ENCODE measurements at regions not wholly inside any gene's neighbourhood (a gene's known extent, or its start where the extent isn't known, plus 50 kb on each side); places are given as distances from the start of the nearest gene placed in this dataset.

DNA sequence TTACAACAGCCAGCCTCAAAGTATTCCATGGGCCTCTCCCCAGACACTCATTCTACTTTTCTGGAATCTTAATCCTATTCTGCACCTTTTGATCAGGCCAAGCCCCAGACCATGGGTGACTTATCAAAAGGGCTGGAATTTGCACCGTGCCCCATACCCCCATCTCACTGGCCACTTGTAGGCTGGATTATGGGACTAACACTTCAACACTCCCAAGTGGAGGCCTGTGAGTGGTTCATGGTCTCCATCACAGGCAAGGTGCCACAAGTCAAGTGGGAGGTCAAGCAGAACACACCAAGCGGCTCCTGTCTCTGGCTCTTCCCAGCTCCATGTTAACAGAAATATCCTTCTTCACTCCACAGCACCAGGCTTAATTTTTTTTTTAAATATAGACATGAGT is 212.3 kb upstream of the HEY2 start:
- DNase-seq, result no peak

DNA sequence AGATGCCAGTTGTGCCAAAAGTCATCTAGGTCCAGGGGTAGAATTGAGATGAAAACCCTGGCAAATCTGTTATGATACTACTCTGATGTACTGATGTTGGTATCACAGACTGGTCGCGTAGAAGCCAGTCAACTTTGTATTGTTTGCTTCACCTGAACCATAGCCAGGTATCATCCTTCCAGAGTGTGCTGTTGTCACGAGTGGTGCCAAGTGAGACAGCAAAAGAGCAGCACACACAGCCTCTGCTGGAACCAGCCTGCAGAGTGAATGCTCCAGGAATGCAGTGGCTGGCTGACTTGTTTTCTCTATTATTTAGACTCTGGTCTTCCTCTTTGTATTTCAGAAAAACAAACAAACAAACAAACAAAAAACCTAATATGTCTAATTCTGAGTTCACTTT is 209.5 kb upstream of the HEY2 start:
- DNase-seq, result no peak

DNA sequence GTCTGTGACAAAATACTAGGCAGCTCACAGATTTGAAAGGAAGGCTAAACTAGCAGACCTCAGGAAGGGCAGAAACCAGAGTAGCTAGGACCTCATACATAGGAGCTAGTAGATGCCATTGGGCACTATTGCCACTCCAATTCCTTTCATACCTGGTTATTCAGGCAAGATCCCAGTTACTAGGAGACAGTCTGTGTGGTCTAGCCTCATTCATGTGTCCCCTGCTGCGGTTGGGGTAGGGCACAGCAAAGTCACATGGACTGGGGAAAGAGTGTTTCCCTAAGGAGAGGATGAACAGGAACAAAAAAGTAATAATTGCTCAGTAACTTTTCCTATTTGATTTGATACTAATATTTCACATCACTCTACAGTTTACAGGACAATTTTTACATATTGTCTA is 204.6 kb upstream of the HEY2 start:
- no peak for DNase-seq

DNA sequence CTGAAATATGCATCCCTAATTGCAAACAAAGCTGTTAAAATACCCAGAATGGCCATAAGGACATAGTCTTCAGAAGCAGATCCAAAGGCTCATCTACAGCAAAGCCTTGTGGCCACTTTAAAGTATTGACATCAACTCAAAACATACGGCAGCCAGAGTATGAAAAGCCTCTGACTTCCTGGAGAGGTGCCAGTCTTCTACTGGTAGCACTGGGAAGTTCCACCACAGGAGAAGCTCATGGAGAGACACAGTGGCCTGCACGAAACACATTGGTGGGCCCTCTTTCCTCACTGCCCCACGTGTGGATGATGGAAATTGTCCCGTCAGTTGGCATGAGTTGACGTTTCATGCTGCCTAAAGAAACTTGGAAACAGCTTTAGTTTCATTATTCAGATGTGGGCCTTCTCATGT is 202.6 kb upstream of the HEY2 start:
- DNase-seq, result no peak

DNA sequence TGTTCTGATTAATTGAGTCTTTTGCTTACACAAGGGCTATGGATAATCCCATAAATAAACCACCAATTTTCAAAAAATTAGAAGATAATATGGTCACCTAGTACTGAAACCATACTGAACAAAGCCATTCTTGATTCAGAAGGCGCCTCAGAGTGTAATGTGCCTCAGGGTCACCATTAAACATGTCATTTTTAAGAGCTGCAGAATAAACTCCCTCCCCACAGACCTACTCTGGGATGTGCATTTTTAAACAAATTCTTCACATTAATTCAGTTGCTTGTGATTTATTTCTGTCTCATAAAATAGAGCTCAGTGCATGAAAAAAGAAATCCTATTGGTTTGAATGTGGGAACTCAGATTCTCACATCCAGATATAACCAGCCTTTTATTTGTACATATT is 202.1 kb upstream of the HEY2 start:
- no peak for DNase-seq

DNA sequence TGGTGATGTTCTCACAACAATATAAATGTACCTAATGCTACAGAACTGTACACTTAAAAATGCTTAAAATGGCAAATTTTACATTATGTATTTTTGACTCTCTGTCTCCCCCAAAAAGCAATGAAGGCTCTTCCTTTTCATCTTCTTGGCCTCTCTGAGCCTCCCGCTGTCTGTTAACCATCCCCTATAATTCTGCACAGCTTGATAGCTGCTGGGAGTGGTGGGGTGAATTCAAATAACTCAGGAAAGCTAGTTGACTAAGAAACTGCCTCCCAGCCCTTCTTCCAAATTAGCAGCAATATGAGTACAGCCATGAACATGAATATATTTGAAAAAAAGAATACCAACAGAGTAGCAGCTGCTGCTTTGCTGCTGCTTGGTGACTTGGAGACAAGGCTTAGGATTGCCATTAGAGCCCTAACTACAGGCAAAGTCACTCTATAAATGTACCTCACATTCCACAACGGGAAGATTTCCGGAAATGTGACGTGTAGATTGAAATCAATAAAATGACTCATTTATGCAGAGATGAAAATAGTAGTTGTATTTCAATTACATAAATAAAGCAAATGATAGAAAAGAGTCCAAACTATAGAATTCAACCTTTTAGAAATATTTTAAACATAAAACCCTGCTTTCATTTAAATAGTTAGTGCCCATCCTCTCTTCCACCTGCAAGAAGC is 200.1 kb upstream of the HEY2 start:
- DNase-seq, result no peak

DNA sequence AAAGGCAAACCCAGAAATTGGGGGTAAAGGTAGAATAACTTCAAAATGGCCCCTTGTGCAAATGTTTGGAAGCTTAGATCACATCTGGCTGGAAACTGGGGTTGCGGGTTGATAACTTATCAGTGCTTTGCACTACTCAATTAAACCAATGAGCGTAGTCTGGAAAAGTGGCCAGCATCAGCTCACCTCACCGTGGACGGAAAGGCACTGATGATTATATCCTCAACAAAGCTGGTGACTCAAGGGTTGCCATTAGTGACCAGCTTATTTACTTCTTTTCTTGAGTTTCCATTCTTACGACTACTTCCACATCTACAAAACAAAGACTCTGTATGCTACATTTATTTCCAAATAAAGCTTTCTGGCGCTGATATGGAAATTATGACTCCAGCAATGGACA is 198.5 kb upstream of the HEY2 start:
- DNase-seq, result no peak

DNA sequence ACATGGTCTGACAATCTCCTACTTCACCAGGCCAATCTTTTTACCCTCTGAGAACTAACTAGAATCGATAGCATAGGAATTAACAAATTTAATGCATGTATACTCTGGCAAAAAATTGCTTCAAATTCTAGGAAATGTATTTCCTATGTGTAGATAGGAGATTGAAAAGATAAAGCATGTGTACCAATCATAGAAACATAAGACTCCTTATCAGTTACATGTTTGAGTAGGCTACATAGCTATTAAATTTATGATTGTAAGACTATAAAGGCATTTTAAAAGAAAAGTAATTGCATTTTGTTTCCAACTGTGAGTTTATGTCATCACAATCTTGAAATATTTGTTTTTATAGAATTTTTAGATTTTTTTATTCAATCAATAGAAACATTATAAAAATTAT is 196.6 kb upstream of the HEY2 start:
- no peak for DNase-seq

DNA sequence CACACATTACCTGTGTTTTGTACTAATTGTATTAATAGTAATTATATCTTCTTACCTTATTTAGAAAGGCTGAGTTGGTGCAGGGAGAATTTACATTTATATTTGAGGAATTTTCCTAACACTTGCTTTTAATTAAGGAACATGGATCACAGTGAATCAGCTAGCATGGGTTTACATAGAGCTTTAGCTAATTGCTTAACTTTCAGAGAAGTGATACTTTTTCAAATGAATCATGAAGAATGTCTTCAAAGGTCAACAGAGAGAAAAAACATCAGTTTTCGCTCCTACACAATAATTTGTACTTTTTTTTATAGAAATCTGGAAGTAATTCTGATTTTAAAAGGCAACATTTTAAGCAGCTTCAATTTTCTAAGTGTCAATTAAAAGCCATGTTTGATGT is 195.0 kb upstream of the HEY2 start:
- DNase-seq, result no peak

DNA sequence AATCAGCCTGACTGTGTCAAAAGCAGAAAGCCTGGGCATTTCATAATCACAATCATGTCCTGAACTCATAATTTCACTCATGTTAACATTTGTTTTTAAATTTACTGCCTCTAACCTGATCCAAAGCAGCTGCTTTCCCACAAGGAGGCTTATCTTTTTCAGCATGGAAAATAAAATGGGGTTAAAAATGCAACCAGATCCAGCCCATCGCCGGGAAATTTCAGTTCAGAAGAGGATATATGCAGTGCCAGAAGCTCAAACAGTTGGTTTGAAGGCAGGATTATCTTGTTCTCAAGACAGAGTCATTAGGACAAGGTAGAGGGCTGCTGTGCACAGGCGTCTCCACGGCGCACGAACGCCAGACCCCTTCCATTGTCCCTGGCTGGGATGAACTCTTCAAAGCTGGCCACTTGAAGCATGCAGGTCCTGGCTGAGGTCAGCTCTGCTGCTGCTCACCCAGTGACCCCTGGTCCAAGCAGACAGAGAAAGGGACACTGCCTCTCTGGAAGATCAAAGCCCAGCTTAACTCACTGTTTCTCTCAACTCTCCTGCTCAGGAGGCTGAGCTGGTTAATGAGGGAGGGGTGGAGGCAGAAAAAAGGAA is 191.1 kb upstream of the HEY2 start:
- DNase-seq, result no peak

DNA sequence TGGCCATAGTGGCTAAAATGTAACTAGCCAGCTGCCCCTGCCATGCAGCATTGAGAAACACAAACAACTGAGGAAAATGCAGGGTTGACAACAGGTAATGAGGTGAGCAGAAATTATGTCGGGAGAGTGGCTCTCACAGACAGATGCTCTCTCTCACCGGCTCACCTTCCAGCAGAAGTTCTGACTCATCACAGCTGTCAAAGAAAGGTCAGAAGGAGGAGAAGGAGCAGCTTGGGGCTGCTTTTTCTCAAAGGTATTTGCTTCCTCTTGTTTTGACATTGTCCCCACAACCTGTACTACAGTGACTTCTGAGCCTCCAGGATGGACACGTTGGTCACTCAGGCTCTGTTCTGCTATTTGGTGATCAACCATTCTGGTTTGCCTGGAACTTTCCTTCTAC is 190.5 kb upstream of the HEY2 start:
- DNase-seq, result no peak

DNA sequence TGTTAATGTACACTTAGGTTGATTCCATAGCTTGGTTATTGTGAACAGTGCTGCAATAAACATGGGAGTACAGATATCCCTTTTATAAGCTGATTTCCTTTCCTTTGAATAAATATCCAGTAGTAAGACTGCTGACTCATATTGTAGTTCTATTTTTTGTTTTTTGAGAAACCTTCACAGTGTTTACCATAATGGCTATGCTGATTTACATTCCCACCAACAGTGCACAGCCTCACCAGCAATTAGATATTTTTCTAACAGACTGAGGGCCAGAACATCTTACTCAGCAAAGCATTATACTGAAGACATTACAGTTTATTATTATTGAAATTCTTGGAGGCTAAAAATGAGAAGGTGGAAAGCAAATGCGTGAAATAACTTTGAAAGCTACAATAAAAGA is 187.3 kb upstream of the HEY2 start:
- DNase-seq, result no peak

DNA sequence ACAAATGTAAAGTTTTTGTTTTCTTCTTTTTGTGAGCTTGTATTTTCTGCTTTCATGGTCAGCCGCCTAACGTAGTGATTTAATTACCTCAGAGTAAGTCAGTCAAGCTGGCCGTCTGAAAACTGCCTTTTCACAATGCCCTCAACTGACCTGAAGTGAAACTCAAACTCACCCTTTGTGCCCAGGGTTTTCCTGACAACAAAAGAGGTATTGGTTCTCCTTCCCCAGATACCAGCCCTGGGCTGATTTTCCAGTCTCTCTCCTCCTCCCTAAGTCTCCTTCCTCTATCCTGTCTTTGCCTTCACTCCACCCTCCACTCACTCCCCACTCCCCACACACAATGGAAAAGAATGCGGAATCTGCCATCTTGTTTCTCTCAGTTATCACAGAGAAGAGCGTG is 184.5 kb upstream of the HEY2 start:
- no peak for DNase-seq

DNA sequence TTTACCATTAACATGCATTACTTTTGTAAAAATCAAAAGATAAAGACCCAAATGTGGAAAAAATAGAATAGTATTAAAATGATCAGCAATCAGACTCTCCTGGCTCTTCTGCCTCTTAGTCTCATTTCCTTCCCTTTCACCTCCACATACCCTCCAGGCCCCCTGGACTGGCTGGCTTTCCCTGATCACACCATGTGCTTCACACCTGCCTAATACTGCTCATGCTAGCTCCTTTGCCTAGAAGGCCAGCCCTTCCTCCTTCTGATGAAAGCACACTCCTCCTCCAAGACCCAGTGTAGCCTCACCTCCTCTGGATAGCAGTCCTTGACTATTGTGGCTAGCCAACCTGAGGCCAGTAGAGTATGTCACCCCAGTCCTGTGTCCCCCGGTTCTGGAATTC is 182.0 kb upstream of the HEY2 start:
- DNase-seq, result no peak

DNA sequence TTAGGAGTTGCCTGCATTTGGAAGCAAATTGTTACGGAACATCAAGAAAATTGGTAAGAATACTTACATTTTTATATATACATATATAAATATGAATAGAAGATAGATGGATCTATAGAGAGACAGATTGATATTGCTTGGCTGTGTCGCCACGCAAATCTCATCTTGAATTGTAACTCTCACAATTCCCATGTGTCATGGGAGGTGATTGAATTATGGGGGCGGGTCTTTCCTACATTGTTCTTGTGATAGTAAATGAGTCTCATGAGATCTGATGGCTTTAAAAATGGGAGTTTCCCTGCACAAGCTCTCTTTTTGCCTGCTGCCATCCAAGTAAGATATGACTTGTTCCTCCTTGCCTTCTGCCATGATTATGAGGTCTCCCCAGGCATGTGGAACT is 180.8 kb upstream of the HEY2 start:
- DNase-seq, result no peak

DNA sequence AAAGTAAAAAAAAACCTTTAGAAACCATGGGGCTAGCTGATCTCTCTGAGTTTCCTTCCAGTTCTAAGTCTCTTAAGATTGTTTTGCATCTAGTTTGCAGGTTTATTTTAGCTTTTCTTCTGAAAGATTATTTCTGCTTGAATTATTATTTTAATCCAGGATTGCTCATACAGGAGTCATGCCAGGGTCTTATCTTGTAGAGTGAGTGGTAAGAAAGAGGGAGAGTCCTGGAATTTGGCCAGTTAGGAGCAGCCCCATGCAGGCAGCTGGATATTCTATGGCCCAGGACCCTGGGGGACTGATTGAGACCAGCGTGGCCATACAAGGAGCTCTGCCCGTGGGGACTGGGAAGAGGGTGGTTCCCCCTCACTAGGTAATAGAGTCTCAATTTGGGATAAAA is 178.9 kb upstream of the HEY2 start:
- DNase-seq, result no peak

DNA sequence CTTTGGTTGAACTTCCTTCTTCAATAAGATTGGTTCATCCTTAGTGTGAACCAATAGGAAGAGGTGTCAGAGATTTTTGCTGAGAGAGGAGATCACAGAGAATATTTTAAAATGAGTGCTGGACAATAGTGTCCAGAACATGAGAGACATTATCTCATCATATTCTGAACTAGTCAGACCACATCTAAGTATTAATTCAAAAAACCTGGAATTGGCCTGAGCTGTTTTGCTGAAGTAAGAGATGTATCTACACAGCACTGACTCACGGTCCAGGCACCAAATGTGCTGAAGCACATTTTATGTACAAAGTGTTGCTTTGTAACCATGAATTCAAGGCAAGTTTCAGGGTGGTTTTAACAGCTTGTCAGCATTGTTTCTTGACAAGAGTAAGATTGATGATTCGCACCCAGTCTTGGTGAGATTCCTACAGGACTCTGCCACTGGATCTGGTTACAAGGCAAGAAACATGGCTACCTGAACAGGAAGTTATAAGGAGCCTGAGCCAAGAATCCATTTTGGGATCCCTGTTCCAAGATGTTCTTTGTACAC is 178.2 kb upstream of the HEY2 start:
- DNase-seq, result no peak

DNA sequence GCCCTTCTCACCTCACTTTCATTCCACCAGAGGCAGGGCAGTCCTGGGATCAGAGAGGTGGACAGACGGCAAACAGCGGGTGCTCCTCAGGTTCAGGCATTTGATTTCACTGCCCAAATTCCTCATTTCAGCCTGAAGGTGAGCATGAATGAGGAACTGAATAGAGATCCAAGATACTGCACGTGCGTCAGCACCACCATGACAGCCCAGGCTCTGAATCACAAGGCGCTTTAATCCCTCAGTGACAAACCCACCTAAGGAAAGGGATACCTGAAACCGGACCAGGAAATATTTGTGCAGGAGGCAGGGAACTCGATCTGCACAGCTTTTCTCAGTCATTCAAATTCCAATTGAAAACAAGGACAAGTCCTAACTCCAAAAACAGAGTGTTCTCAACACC is 174.8 kb upstream of the HEY2 start:
- DNase-seq, result no peak

DNA sequence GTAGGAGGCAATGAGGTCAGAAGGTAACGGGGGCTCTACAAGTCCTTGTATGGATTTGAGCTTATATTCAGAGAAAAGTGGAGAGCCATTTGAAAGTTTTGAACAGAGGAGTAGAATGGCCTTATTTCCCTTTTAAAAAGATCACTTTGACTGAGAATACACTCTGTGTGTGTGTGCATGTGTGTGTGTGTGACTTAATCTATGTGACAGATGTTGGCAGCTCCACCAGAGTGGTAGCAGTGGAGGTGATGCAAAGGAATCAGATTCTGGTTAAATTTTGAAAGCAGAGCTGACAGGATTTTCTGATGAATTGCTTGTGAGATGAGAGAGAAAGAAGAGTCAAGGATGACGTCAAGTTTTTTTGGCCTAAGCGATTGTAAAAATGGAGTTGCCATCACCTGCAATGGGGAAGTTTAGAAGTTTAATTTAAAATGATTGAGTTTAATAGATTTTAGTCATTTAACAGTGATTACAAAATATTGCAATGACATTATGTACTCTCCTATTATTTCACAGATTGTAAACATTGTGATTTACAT is 172.2 kb upstream of the HEY2 start:
- DNase-seq, result no peak

DNA sequence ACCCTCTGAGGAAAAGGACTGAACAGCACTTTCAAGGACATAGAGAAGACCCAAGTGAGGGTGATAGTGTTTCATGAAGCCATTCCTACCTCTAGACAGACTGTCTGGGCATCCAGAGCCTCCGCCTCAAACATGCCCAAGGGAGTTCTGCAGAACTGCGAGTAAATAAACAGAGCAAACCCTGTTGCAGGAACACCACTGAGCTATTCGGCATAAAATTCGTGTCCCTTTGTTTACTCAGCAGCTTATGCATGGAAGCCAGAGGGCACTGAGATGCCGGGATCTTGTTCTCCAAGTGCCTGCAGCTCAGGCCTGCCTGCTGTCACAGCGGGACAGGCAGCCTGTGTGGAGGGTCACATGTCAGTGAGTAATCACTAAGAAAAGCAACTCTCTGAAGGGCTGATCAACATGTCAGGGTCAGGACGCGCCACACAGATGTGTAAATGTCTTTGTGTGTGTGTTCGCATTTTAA is 164.9 kb upstream of the HEY2 start:
- DNase-seq, result peak in 54 of 58 donors; percentile 1 to 88 (median 53)

DNA sequence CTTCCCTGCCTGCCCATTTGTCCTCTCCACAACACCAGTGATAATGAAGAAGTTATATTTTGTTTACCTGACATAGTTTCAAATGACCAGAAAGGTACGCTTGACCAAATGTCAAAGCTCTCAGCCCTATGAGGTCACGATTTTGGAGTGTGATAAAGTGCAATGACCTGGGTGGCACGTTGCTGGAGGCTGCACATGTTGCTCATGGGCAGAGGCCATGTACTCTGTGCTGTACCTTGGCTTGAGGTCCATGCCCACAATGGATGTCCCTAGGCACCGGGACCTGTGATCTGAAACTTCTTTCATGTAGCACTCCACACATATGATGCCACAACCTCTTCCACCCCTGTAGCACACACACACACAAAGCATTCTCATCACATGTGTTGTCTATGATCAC is 164.0 kb upstream of the HEY2 start:
- DNase-seq, result no peak

DNA sequence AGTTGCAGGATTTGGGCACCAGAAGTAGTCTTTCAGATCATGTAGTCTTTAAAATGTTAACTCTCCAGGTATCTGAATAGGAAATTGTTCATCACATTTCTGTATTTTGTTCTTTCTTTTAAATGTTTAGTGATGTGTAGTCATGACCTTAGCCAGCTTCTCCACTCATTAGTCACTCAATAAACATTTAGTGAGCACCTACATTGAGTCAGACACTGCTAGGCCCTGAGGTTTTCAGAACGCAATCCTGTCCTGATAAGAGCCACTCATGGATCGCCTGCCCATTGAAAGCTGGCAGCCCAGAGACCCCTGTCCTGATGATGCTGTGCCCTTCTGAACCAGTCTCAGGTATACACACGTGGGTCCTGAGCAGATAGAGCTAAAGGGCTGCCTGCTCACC is 163.4 kb upstream of the HEY2 start:
- no peak for DNase-seq

DNA sequence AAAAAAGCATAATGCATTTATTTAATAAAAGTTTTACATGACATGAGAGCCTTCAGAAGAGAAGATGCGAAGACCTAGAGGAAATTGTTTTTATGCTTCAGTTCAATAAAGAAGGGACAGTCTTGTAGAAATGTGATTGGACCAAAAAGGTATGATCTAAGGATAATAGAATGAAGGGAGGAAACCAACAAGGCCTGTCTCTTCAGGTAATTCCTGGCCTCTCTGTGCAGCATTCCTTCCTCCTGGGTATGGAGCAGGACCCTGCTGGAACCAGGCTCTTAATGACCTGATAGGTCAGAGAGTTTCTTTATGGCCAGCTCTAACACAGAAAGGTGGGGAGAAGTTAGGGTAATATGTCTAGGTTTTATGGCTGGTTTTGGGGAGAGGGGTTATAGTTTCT is 162.8 kb upstream of the HEY2 start:
- no peak for DNase-seq

Measured in anterior cingulate cortex (tissue), 58 donors.